Mesenchymal stem cell (in vitro differentiated cells and primary cell): ENCODE measurements at regions not wholly inside any gene's neighbourhood (a gene's known extent, or its start where the extent isn't known, plus 50 kb on each side); places are given as distances from the start of the nearest gene placed in this dataset.
"Not testable (repeated sequence)": the region's sequence is repeated elsewhere in the genome, so short reads cannot be mapped to it uniquely, and the experiment has no call there.

Source experiments
- DNase-seq: peaks from one replicate; pipeline ENCODE4 v3.0.0-alpha.2; 2013
- H2AFZ ChIP-seq: one replicate; pipeline ENCODE4 v1.6.1; 2013; ENCODE audit warnings: low read depth, mild to moderate bottlenecking, control low read depth, inconsistent platforms, low read length, moderate library complexity
- H2AK5ac ChIP-seq: 2 replicates; pipeline ENCODE4 v1.6.1; 2013; ENCODE audit warnings: low read length, moderate library complexity, mild to moderate bottlenecking, inconsistent platforms; ENCODE audit not compliant: severe bottlenecking
- H2BK120ac ChIP-seq: one replicate; pipeline ENCODE4 v1.6.1; 2013; ENCODE audit warnings: low read depth, mild to moderate bottlenecking, inconsistent platforms, low read length, moderate library complexity
- H2BK12ac ChIP-seq, 2 experiments: one replicate each; pipeline ENCODE4 v1.6.1; 2013; ENCODE audit warnings: inconsistent platforms in 2 of 2, low read length in 2 of 2, mild to moderate bottlenecking in 2 of 2, moderate library complexity in 2 of 2, control low read depth in 1 of 2
- H2BK15ac ChIP-seq: one replicate; pipeline ENCODE4 v1.6.1; 2013; ENCODE audit warnings: mild to moderate bottlenecking, low read depth, inconsistent platforms; ENCODE audit not compliant: poor library complexity, severe bottlenecking
- H2BK5ac ChIP-seq: 2 replicates; pipeline ENCODE4 v1.6.1; 2013; ENCODE audit warnings: low read depth, mild to moderate bottlenecking, low read length, control low read depth, inconsistent platforms; ENCODE audit not compliant: poor library complexity, severe bottlenecking
- H3K14ac ChIP-seq, 2 experiments: one replicate each; pipeline ENCODE4 v1.6.1; 2013; ENCODE audit warnings: inconsistent platforms in 2 of 2, low read length in 2 of 2, control low read depth in 1 of 2, mild to moderate bottlenecking in 1 of 2, moderate library complexity in 1 of 2
- H3K18ac ChIP-seq, 2 experiments: one replicate each; pipeline ENCODE4 v1.6.1; 2013; ENCODE audit warnings: inconsistent platforms in 2 of 2, low read length in 2 of 2, control low read depth in 1 of 2, low read depth in 1 of 2, mild to moderate bottlenecking in 1 of 2
- H3K23ac ChIP-seq, 2 experiments: one replicate each; pipeline ENCODE4 v1.6.1; 2013; ENCODE audit warnings: inconsistent platforms in 2 of 2, low read length in 2 of 2, mild to moderate bottlenecking in 2 of 2, moderate library complexity in 2 of 2, control low read depth in 1 of 2
- H3K27ac ChIP-seq: 2 replicates; pipeline ENCODE4 v1.5.1; 2013; ENCODE audit warnings: mild to moderate bottlenecking, moderate library complexity, low read length, control low read depth, inconsistent platforms; ENCODE audit not compliant: poor library complexity, severe bottlenecking
- H3K27me3 ChIP-seq, 2 experiments: 2 replicates each; pipeline versions ENCODE4 v1.6.1 to v1.7.0; 2013; ENCODE audit warnings: low read length in 2 of 2, mild to moderate bottlenecking in 2 of 2, moderate library complexity in 2 of 2, control low read depth in 1 of 2, inconsistent platforms in 1 of 2; ENCODE audit not compliant: control insufficient read depth in 1 of 2, insufficient read depth in 1 of 2
- H3K36me3 ChIP-seq, 2 experiments: 2 replicates each; pipeline versions ENCODE4 v1.6.1 to v1.7.0; 2013; ENCODE audit warnings: low read length in 2 of 2, control low read depth in 1 of 2, inconsistent platforms in 1 of 2, low read depth in 1 of 2, mild to moderate bottlenecking in 1 of 2; ENCODE audit not compliant: insufficient read depth in 2 of 2, control insufficient read depth in 1 of 2
- H3K4ac ChIP-seq, 2 experiments: one replicate each; pipeline ENCODE4 v1.6.1; 2013; ENCODE audit warnings: inconsistent platforms in 2 of 2, low read length in 2 of 2, mild to moderate bottlenecking in 2 of 2, moderate library complexity in 2 of 2, control low read depth in 1 of 2, low read depth in 1 of 2
- H3K4me1 ChIP-seq: 2 replicates; pipeline ENCODE4 v1.6.1; 2013; ENCODE audit warnings: low read depth, low read length, control low read depth; ENCODE audit not compliant: control insufficient read depth, insufficient read depth
- H3K4me2 ChIP-seq: 2 replicates; pipeline ENCODE4 v1.6.1; 2013; ENCODE audit warnings: low read length, mild to moderate bottlenecking, inconsistent platforms; ENCODE audit not compliant: poor library complexity, severe bottlenecking
- H3K4me3 ChIP-seq, 2 experiments: 2 replicates each; pipeline versions ENCODE4 v1.5.1 to v1.7.0; 2013; ENCODE audit warnings: low read length in 2 of 2, mild to moderate bottlenecking in 2 of 2, control low read depth in 1 of 2, low read depth in 1 of 2; ENCODE audit not compliant: insufficient read depth in 1 of 2
- H3K79me1 ChIP-seq: replicated peaks from 2 replicates; pipeline ENCODE4 v1.6.1; 2013; ENCODE audit warnings: mild to moderate bottlenecking, control low read depth, low read length, inconsistent platforms; ENCODE audit not compliant: poor library complexity, severe bottlenecking
- H3K9ac ChIP-seq: 2 replicates; pipeline ENCODE4 v1.7.0; 2013; ENCODE audit warnings: mild to moderate bottlenecking, low read length, moderate library complexity
- H3K9me3 ChIP-seq: 2 replicates; pipeline ENCODE4 v1.7.0; 2013; ENCODE audit warnings: mild to moderate bottlenecking, low read length; ENCODE audit not compliant: control insufficient read depth
- H4K8ac ChIP-seq: one replicate; pipeline ENCODE4 v1.6.1; 2013; ENCODE audit warnings: inconsistent platforms, mild to moderate bottlenecking, low read length, moderate library complexity
- H4K91ac ChIP-seq: one replicate; pipeline ENCODE4 v1.6.1; 2013; ENCODE audit warnings: mild to moderate bottlenecking, low read length, inconsistent platforms
- WGBS: methylation state at CpG from one replicate; pipeline ENCODE4 v1.1.7; 2013; ENCODE audit warnings: mixed read lengths; 5-methylcytosine and 5-hydroxymethylcytosine counted together

GRCh38 chr4:183374950-183375555 is 52.8 kb upstream of the CLDN24 start:
- no peak overlapping the region for H3K4me2 ChIP-seq
- no peak overlapping the region for H3K18ac ChIP-seq
- no peaks in the 10 kb centered on the region for H3K4me1 ChIP-seq
- no peak overlapping the region for H3K14ac ChIP-seq
- H2BK120ac ChIP-seq = no peak overlapping the region
- H2AFZ ChIP-seq = no peak overlapping the region
- H2BK12ac ChIP-seq = no peak overlapping the region
- no peaks in the 10 kb centered on the region for H3K36me3 ChIP-seq
- H3K23ac ChIP-seq = no peak overlapping the region
- H3K4me3 ChIP-seq = no peak overlapping the region
- H2AK5ac ChIP-seq = no peak overlapping the region
- no peak overlapping the region for H3K27ac ChIP-seq
- peaks cover 14% of the 10 kb centered on the region for H3K9me3 ChIP-seq
- H4K91ac ChIP-seq = no peak overlapping the region
- no peak overlapping the region for H2BK15ac ChIP-seq
- no peak overlapping the region for H3K9ac ChIP-seq
- DNase-seq = no peak
- no peak overlapping the region for H4K8ac ChIP-seq
- H2BK5ac ChIP-seq = no peak overlapping the region
- H3K27me3 ChIP-seq = peaks cover 0 to 3% of the 10 kb centered on the region in 2 experiments
- H3K4ac ChIP-seq = no peak overlapping the region
- H3K79me1 ChIP-seq = no peaks in the 10 kb centered on the region
- 56% methylated on average over 3 of the region's 5 CpGs for WGBS

- 87% methylated on average over 20 of the region's 21 CpGs for WGBS
- Histone ChIP-seq H3K9me3 (peaks cover 14% of the 10 kb centered on the region), H2AK5ac (no peak overlapping the region), H3K18ac (no peak overlapping the region), H2BK12ac (no peak overlapping the region), H3K36me3 (no peaks in the 10 kb centered on the region), H3K23ac (no peak overlapping the region), H2BK15ac (no peak overlapping the region), H4K8ac (no peak overlapping the region), H3K4me3 (no peak overlapping the region), H3K27me3 (peaks cover 0 to 3% of the 10 kb centered on the region in 2 experiments), H3K14ac (no peak overlapping the region), H3K27ac (no peak overlapping the region), H2BK120ac (no peak overlapping the region), H3K4me2 (no peak overlapping the region), H3K4ac (no peak overlapping the region), H2AFZ (no peak overlapping the region), H3K4me1 (no peaks in the 10 kb centered on the region), H3K79me1 (no peaks in the 10 kb centered on the region), H2BK5ac (no peak overlapping the region), H4K91ac (no peak overlapping the region), H3K9ac (no peak overlapping the region)
- DNase-seq = no peak
Observed at GRCh38 chr4:183376381-183376780, 54.2 kb upstream of the CLDN24 start.

GRCh38 chr4:183377491-183377890 is 55.3 kb upstream of the CLDN24 start:
- no peak overlapping the region for H4K91ac ChIP-seq
- H3K4me1 ChIP-seq = no peaks in the 10 kb centered on the region
- H3K4me2 ChIP-seq = no peak overlapping the region
- H2BK120ac ChIP-seq = no peak overlapping the region
- H3K79me1 ChIP-seq = no peaks in the 10 kb centered on the region
- H3K9me3 ChIP-seq = peaks cover 14% of the 10 kb centered on the region
- no peak for DNase-seq
- H3K23ac ChIP-seq = no peak overlapping the region
- H3K9ac ChIP-seq = no peak overlapping the region
- no peak overlapping the region for H3K27ac ChIP-seq
- H3K27me3 ChIP-seq = peaks cover 0 to 6% of the 10 kb centered on the region in 2 experiments
- no peak overlapping the region for H3K4ac ChIP-seq
- H4K8ac ChIP-seq = no peak overlapping the region
- H3K36me3 ChIP-seq = no peaks in the 10 kb centered on the region
- no peak overlapping the region for H2AK5ac ChIP-seq
- WGBS = 100% methylated on average over 5 of the region's 5 CpGs
- no peak overlapping the region for H2BK5ac ChIP-seq
- no peak overlapping the region for H2BK15ac ChIP-seq
- H3K18ac ChIP-seq = no peak overlapping the region
- no peak overlapping the region for H3K14ac ChIP-seq
- no peak overlapping the region for H2BK12ac ChIP-seq
- H2AFZ ChIP-seq = no peak overlapping the region
- no peak overlapping the region for H3K4me3 ChIP-seq

- not testable (repeated sequence) for H3K4ac ChIP-seq, H2BK12ac ChIP-seq, H4K8ac ChIP-seq, H2BK15ac ChIP-seq, H3K18ac ChIP-seq, H3K4me1 ChIP-seq, H3K23ac ChIP-seq, H3K79me1 ChIP-seq, H2AK5ac ChIP-seq, H3K9me3 ChIP-seq, H3K14ac ChIP-seq, H3K4me2 ChIP-seq, H3K36me3 ChIP-seq, H2BK120ac ChIP-seq, H3K9ac ChIP-seq, H2AFZ ChIP-seq, H2BK5ac ChIP-seq, H3K27me3 ChIP-seq, H3K27ac ChIP-seq, DNase-seq, H4K91ac ChIP-seq, H3K4me3 ChIP-seq
- WGBS = 43% methylated on average over 5 of the region's 7 CpGs
Observed at GRCh38 chr4:183378347-183378746, 56.1 kb upstream of the CLDN24 start.
